GM21576 (cell line): ENCODE measurements at regions not wholly inside any gene's neighbourhood (a gene's known extent, or its start where the extent isn't known, plus 50 kb on each side); places are given as distances from the start of the nearest gene placed in this dataset.
"Not testable (repeated sequence)": the region's sequence is repeated elsewhere in the genome, so short reads cannot be mapped to it uniquely, and the experiment has no call there.

Source experiments
- ATAC-seq: cut with Tn5 transposase; IDR thresholded peaks from one replicate; pipeline ENCODE4 v1.9.1; 2021; ENCODE audit warnings: mild to moderate bottlenecking, moderate library complexity; ENCODE audit not compliant: unreplicated experiment

DNA sequence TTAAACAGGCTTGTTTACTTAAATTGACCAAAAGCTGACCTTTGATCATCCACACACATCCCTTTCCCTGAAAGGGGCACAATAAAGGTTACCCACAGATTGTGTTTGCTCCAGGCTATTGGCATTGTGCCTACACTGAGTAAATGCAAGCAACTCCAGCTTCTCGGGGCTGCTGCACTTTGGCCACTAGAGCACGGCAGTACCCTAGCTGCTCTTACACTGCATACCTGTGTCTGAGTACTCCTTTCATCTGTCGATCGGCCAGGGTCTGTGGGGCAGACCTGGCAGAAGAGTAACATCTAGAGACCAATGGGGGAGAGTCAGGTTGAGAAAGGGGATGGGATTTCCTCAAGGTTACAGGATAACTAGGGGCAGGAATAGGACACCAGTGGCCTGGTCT lies 281.9 kb upstream of the NMUR2 start:
- ATAC-seq = no peak

DNA sequence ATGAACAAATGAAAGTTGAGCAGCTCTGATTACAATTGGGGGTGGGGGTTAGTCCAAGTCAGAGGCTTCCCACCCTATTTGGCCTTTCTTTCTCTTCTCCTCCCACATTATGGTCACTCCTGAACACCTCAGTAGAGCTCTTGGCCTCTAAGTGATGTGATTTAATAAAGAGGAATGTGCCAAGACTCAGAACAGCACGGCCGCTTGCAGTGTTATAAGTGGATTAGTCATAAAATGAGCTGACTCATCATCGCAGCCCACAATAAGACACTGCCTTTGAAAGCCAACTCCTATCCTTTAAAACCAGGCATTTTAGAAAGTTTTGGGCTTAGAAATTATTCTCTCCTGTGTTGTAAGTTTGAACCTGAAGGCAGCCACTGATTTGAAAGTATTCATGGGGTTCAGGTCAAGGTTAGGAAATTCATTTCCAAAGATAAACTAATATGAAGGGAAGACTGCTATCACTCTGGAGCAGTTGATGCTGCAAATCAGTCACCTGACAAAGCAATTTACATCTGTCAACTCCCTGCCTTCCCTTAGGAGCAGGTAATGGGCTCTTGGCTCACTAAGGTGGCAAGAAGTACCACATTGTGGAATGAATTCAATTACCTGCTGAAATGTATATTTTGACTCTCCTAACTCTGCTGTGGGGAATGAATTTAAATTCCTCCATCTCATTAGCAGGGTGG lies 283.6 kb upstream of the NMUR2 start:
- ATAC-seq = no peak

DNA sequence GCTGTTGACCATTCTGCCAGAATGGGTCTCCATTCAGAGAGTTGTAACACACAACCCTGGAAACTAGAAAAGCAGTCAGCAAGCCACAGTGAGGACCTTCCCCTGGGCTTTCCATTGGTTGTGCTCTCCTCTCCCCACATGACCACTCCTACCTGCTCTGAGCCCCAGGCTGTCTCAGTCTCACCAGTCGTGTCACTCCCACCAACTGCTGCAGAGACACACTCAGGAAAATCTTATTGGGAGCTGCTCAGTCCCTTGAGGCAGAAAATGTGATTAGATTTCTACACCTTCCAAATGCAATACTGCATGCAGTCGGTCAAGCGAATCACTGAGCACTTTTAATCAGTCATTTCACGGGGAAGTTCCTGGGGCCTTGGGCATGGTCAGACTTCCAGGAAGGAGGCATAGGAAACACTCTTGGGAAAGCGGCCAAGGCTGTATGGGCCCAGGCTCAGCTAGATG lies 284.2 kb upstream of the NMUR2 start:
- no peak for ATAC-seq

DNA sequence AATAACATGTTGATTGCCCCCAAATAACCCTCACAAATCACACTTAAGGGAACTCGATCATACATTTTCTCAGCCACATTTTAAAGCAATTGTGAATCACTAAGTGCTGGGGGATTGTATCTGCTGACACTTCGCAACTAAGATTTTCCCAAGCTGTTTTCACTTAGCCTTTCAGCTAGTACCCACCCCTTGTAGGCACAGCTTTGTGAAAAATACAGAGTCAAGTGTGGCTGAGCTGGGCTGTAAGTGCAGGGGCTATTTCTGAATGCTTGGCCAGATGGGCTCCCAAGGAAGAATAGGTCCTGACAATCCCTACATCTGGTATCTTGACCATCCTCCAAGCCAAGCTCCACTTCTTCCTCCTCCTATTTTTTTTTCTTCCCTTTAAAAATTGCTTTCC lies 289.2 kb upstream of the NMUR2 start:
- no peak for ATAC-seq

DNA sequence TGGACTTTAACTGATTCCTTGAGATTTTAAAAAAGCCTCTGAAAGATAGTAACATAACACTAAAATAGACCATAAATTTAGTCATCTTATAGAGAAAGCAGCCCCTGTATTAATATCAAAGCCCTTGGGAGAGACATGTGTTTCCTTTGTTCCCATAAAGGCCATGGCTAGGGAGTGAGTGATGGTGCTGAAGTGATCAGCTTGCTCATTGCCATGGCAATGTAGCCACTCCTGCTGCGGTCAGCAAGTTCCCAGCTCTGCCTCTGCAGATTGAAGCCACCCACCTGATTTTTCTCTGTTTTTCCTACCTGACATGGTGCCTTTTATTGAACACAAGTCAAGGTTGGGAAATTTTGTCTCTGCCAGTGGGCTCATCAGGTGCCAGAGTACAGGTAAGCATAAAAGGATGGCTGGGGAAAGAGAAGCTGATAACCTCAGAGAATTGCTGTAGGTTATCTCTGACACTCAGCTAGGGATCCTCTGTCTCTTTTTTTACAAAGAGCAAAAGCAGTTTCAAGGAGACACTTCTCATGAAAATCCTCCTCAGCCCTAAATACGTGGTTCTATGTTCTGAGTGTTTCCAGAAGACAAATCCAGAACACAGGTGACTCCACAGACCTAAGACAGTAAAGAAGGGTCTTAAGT lies 296.3 kb upstream of the NMUR2 start:
- ATAC-seq = no peak

DNA sequence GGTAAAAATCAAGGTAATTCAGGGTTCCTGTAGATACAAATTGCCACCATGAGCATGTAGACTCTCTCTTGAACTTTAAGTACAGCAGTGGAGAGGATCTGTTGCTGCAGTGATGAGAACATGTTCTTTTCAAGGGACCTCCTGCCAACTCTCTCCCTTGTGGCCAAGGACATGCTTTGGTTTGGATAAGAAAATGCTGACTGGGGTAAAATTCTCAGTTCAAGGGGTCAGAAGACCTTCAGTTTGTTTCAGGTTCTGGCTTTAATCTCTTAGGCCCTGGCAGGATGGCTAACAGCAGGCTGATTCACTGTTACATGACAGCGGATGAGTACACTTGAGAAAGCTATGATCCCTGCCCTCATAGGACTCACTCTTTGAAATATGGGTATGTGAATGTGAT lies 299.2 kb upstream of the NMUR2 start:
- no peak for ATAC-seq

DNA sequence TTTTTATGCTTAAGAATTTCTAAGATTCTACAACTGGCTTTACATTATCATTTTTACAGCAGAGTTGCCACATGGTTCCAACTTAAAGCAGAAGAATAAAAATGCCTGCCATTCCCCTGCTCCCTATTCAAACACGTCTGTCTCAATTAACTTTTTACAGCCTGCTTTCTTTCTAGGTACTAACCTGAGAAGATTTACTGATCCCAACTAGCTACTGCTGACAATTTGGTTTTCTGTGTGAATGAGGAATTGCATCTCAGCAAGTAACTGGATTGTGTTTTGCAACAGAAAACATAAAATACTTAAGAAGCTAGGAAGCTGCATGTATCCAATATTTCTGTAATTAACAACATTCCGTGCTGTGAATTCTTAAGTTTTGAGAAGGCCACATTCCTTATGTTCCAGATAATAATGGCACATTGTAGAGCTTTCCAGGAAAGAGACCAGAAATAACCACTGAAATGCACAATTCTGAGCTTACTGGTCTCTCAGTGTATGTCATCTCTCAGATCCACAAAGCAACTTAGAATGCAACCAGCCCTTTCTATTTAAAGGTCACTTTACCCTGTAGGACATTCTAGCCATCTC lies 306.8 kb upstream of the NMUR2 start:
- no peak for ATAC-seq

DNA sequence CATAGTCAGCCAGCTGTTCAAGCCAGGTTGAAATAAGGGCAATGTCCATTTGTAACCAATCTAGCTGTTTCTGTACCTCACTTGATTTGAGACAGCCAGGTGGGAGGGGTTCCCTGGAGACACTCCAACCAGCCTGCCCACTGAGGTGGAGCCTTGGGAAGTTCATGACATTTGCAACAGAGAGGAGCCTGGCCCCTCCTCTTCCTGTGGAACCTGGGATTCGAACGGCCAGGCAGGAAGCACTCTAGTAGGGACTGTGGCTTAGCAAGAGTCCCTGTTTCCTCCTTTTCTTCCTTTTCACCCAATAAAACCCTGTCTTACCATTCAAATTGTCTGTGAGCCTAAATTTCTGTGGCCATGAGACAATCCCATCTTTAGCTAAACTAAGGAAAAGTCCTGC lies 312.3 kb upstream of the NMUR2 start:
- no peak for ATAC-seq

DNA sequence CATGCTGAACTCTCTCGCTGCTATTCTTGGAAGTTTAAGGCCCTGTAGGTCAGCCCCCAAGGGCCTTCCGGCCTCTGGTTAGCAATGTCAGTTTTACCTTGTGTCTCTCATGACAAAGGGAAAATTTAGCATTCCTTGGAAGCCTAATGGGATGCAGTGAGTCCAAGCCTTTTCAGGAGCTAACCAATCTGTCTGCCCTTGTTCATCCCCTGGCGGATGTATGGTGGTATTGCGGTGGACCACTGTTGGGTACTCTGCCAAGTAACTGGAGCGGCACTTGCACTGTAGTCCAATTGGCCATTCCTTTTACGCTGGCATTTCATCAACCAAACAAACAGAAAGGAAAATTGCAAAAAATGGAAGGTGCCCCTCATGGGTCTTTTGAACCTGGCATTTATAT lies 318.4 kb upstream of the NMUR2 start:
- ATAC-seq = no peak

DNA sequence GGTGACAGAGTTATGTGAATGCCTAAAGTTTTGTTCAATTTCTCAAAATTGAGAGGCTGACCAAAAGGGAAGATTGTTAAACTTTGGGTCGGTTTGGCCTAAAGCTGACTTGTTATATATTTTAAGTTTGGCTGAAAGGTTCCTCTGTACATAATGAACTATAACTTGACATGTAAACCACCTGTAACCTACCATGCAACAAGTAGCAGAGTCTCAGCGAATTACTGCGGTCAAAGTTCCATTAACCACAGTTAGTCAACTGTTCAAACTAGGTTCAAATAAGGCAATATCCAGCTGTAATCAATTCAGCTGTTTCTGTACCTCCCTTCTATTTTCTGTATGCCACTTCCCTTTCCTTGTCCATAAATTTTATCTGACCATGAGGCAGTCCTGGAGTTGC lies 325.1 kb upstream of the NMUR2 start:
- ATAC-seq = no peak

DNA sequence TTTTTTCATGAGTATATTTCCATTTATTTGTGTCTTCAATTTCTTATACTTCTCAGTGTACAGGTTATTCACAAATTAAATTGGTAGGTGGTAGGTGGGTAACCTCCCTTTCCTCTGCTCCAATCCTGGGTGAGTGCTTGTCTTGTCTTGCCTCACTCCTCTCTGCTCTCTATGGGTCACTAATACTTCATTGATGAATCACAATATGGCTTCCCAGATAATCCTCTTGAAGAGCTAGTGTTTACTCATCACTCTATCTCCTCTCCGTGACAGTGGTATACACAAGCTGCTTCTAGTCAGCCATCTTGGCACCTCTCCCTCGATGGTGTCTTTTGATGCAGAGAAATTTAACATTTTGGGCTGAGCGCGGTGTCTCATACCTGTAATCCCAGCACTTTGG lies 331.8 kb upstream of the NMUR2 start:
- ATAC-seq = no peak

DNA sequence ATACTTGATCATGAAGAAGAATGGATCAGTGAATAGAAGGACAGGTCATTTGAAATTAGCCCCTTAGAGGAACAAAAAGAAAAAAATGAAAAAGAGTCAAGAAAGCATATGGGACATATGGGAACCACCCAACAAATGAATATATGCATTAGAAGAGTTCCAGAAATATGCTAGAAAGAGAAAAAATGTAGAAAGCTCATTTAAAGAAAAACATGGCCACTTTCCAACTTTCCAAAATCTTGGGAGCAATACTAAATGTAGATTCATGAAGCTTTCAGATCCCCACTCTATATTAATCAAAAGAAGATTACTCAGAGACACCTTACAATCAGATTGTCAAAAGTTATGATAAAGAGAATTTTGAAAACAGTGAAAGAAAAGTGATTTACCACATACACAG lies 334.8 kb upstream of the NMUR2 start:
- ATAC-seq = no peak

DNA sequence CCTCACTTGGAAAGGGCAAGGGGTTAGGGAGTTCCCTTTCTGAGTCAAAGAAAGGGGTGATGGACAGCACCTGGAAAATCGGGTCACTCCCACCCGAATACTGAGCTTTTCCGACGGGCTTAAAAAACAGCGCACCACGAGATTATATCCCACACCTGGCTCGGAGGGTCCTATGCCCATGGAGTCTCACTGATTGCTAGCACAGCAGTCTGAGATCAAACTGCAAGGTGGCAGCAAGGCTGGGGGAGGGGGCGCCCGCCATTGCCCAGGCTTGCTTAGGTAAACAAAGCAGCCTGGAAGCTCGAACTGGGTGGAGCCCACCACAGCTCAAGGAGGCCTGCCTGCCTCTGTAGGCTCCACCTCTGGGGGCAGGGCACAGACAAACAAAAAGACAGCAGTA lies 336.0 kb upstream of the NMUR2 start:
- ATAC-seq = not testable (repeated sequence)

DNA sequence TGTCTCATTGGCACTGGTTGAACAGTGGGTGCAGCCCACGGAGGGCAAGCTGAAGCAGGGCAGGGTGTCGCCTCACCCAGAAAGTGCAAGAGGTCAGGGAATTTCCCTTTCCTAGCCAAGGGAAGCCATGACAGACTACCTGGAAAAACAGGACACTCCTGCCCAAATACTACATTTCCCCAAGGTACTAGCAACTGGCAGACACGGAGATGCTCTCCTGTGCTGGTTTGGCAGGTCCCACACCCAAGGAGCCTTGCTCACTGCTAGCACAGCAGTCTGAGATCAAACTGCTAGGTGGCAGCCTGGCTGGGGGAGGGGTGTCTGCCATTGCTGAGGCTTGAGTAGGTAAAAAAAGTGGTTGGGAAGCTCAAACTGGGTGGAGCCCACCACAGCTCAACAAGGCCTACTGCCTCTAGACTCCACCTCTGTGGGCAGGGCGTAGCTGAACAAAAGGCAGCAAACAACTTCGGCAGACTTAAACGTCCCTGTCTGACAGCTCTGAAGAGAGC lies 382.7 kb upstream of the NMUR2 start:
- not testable (repeated sequence) for ATAC-seq

DNA sequence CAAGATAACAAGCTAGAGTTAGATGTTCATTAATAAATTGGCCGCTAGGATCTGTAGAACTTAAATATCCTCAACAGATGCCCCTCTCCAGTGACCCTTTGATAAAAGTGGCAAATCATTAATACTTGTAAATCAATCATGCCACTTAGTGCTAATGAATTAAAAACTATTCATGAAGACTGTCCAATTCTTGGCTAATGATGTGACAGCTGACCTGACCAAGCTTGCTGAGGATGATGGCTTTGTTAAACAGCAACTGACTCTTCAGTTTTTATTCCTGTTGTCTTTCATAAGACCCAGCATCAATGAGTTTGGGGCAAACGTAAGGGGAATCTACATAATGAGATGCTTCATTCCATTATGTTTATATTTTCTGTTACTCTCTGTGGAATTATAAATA lies 396.8 kb upstream of the NMUR2 start:
- ATAC-seq = no peak

DNA sequence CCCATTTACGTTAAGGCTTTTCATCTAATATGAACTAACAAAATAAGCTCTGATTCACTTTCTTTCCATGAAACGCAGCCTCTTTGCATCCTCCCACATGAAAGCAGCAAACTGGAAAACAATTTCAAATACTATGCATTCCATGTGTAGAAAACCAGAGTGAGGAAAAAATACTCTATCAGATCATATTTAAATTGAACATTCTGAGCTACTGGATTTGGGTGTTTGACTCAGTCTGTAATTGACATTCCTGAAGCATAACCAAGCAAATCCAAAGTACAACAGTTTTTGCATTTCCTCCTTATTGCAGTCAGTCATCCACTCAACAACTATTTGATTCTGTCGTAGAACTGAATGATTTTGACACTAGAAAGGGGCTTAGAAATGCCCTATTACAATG lies 399.1 kb upstream of the NMUR2 start:
- no peak for ATAC-seq

DNA sequence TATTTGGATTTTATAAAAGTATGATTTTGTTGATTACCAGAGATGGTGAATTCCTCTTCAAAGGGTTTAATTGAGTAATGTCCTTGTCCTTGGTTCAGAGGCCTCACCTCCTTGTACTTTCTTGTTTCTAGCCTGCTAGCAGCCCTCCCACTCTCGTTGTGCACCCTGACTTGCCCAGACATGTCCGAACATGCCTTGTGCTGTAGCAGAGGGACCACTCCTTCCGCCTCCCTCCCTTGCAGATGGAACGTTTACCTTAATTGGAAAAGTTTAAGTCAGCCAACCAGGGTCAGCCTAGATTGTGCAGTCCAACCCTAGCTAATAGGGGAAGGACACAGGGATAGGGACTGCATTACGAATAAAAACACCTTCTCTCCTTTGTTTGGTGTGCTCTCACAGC lies 406.9 kb upstream of the NMUR2 start:
- no peak for ATAC-seq

DNA sequence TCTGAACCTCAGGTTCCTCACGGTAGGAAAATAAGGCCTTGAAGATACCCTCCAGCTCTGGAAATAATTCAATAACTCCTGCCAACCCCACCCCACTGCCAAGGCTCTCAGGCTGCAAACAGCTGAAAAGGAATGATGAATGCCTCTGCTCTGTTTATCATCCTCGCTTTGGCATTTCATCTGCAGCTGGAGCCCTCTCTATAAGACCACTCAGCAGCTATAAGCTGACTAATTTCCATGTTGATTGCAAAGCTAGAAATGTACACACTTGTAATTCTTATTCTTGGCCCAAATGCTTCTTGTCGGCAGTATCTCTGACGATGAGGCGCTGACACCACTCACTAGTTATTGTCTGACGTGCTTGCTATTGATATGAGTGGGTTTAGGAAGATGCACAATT lies 408.4 kb upstream of the NMUR2 start:
- no peak for ATAC-seq

DNA sequence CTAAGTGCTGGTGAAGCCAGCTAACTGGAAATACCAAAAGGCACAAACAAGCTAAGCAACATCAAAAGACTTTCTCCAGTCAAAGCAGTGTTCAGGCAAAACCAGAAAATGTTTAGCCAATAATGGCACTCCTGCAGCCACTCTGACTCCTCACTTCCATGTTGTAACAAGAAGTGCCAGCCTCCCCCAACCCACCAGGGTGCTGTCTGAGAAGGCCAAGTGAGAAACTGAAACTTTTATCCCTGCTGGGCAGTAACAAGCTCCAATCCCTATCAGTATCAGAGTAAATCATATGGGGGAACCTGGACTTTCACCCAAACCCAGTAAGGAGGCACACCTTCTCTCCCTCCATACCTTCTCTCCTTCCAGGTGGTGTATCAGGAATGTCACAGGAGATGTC lies 414.8 kb upstream of the NMUR2 start:
- no peak for ATAC-seq

DNA sequence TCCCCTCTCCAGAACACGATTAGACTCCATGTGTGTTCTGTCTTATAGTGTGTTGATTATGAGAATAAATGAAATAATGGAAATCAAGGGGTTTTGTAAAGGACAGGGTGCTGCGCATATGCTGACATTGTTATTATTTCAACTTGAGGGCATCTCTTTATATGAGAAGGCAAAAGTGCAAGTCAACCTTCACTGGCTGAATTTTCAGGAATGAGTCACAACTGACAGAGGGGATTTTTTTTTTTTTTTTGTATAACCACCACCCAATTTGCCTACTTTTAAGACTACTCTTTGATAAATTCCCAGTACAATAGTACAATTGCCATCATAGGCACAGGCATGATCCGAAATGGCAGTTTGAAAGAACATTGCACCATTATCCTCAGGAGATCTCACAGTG lies 419.2 kb upstream of the NMUR2 start:
- no peak for ATAC-seq

DNA sequence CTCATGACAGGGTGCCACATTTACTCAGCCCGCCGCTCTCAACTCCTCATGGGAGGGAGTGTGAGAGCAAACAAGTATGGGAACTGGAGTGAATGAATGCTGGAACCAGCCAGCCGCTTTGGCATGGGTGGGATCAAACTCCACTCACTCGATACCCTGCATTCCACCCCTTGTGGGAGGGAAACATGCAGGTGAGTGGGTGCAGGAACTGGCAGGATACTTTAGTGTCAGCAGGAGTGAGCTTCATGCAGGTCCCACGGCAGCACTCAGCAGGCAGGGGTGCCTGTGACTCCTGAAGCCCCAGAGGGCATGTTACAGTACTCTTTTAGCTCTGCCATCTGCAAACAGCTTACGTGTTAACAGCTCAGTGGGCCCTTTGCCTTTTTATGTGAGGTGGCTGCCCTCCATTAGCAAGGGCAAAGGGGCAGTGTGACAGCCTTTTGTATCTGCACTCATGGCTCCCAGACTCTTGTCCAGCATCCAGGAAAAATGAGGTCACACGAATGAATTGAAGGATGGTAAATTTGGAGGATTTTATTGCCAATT lies 433.2 kb upstream of the NMUR2 start:
- no peak for ATAC-seq

DNA sequence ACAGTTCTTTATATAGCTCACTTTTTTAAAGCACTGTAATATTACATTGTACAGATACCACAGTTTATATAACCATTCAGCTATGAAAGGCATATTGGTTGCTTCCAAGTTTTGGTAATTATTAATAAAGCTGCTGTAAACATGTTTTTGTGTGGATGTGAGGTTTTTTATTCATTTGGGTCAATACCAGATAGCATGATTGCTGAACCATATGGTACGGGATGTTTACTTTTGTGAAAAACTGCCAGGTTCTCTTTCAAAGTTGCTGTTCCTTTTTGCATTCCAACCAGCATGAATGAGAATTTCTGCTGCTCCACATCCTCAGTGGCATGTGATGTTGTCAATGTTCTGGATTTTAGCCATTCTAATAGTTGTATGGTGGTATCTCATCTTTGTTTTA lies 439.6 kb upstream of the NMUR2 start:
- ATAC-seq = no peak
